Suprapubic skin (tissue), 4 donors: ENCODE measurements at regions not wholly inside any gene's neighbourhood (a gene's known extent, or its start where the extent isn't known, plus 50 kb on each side); places are given as distances from the start of the nearest gene placed in this dataset.
"Not testable (repeated sequence)": the region's sequence is repeated elsewhere in the genome, so short reads cannot be mapped to it uniquely, and the experiment has no call there.

ENCODE experiments used
- DNase-seq, 2 donors: peaks; one replicate each; pipeline ENCODE4 v3.0.0-alpha.2; 2019; ENCODE audit warnings: low spot score in 2 of 2
- H3K27ac ChIP-seq: fragments of 200-600 bp; sonication (generic); one replicate; pipeline ENCODE4 v1.5.1; 2019
- H3K27me3 ChIP-seq: fragments of 200-600 bp; sonication (generic); one replicate; pipeline ENCODE4 v1.5.1; 2019
- H3K36me3 ChIP-seq: fragments of 200-600 bp; sonication (generic); one replicate; pipeline ENCODE4 v1.5.1; 2019
- H3K4me1 ChIP-seq: fragments of 200-600 bp; sonication (generic); one replicate; pipeline ENCODE4 v1.5.1; 2019
- H3K4me3 ChIP-seq: fragments of 200-600 bp; sonication (generic); one replicate; pipeline ENCODE4 v1.5.1; 2019; ENCODE audit warnings: mild to moderate bottlenecking
- H3K9me3 ChIP-seq: fragments of 200-600 bp; sonication (generic); one replicate; pipeline ENCODE4 v1.5.1; 2019
- EP300 ChIP-seq: sonication (generic); formaldehyde crosslinking; IDR thresholded peaks from one replicate; pipeline ENCODE4 v1.6.1; 2017; ENCODE audit warnings: antibody characterized with exemption
- POLR2A ChIP-seq, 2 donors: fragments of 450-650 bp; IDR thresholded peaks; one replicate each; pipeline ENCODE4 v1.6.1; 2017; ENCODE audit warnings: antibody characterized with exemption in 2 of 2, mild to moderate bottlenecking in 2 of 2, moderate library complexity in 2 of 2
- POLR2AphosphoS5 ChIP-seq, 3 donors: sonication (generic); formaldehyde crosslinking; IDR thresholded peaks; one replicate each; pipeline ENCODE4 v1.6.1; 2017; ENCODE audit warnings: antibody characterized with exemption in 3 of 3
- WGBS: methylation state at CpG from one replicate; pipeline ENCODE4 v1.1.5; 2018; 5-methylcytosine and 5-hydroxymethylcytosine counted together
- TF ChIP-seq, protein P1 (sequence below), 2 donors: fragments of 200-600 bp in 1 of 2; fragments of 450-650 bp in 1 of 2; sonication (generic) in 1 of 2; IDR thresholded peaks; one replicate each; pipeline ENCODE4 v1.5.1; 2016 to 2019; ENCODE audit warnings: antibody characterized with exemption in 2 of 2, mild to moderate bottlenecking in 1 of 2, moderate library complexity in 1 of 2

DNA sequence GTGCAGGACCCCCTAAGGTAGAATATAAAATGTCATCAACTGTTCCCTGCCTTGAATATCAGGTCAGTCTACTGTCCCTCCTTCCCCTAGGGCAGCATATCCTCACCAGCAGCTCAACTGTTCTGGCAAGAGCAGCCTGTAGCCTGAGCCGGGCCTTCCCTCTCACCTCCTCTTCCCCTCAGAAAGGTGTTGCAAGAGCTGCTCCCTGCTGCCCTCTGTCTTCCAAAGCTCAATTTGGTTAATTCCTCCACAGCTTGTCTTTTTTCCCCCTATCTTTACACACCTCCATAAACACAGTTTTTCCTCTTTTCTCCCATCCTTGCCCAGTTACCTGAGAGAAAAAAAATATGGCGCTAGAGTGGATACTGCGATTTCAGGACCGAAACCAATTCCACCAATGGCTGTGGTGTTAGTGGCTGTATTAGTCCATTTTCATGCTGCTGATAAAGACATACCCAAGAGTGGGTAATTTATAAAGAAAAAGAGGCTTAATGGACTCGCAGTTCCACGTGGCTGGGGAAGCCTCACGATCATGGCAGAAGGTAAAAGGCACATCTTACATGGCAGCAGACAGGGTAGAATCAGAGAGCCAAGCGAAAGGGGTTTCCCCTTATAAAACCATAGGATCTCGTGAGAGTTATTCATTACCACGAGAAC lies 184.7 kb downstream of the MREG start:
- no peak for TF ChIP-seq EP300
- TF ChIP-seq, protein P1, sequence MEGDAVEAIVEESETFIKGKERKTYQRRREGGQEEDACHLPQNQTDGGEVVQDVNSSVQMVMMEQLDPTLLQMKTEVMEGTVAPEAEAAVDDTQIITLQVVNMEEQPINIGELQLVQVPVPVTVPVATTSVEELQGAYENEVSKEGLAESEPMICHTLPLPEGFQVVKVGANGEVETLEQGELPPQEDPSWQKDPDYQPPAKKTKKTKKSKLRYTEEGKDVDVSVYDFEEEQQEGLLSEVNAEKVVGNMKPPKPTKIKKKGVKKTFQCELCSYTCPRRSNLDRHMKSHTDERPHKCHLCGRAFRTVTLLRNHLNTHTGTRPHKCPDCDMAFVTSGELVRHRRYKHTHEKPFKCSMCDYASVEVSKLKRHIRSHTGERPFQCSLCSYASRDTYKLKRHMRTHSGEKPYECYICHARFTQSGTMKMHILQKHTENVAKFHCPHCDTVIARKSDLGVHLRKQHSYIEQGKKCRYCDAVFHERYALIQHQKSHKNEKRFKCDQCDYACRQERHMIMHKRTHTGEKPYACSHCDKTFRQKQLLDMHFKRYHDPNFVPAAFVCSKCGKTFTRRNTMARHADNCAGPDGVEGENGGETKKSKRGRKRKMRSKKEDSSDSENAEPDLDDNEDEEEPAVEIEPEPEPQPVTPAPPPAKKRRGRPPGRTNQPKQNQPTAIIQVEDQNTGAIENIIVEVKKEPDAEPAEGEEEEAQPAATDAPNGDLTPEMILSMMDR (IDR thresholded peaks at IDR 0.05), result peak in 1 of 2 donors; percentile 54
- peaks cover 8% of the 10 kb centered on the region for H3K4me1 ChIP-seq
- H3K4me3 ChIP-seq, result no peak overlapping the region
- H3K36me3 ChIP-seq, result no peaks in the 10 kb centered on the region
- no peaks in the 10 kb centered on the region for H3K9me3 ChIP-seq
- no peaks in the 10 kb centered on the region for H3K27me3 ChIP-seq
- no peak overlapping the region for H3K27ac ChIP-seq
- WGBS, result 83% methylated on average over 10 of the region's 10 CpGs
- DNase-seq, result no peak

DNA sequence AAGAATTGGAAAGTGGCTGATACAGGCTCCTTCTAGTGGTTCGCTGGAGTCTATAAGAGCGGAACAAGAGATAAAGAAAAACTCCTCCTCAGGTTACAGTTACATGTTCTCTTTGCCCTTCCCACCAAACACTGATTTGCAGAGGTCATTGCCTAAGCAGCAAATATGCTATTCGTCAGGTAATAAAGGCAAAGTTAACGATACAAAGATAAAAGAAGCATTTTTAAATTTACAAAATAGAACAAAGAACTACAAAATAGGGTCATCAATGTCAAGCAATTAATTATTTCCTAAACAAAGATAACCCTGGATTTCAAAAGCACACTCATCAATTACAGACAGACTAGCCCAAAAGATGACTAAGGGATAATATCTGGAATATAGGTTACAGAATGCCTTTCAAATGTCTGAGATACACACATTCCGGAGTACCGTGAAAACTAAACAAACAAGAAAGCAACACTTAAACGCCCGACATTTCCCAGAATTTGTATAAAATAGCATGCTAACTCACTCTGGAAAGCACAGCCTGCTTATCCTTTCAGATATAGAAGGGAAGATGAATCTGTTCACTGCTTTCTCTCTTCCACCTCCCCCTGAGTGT lies 186.4 kb downstream of the MREG start:
- WGBS, result 57% methylated on average over 8 of the region's 8 CpGs
- TF ChIP-seq POLR2A (IDR thresholded peaks at IDR 0.05) (no peak), POLR2AphosphoS5 (IDR thresholded peaks at IDR 0.05) (no peak), EP300 (no peak)
- TF ChIP-seq, protein P1 (IDR thresholded peaks at IDR 0.05), result no peak
- Histone ChIP-seq H3K27me3 (no peaks in the 10 kb centered on the region), H3K4me3 (no peak overlapping the region), H3K36me3 (no peaks in the 10 kb centered on the region), H3K4me1 (peaks cover 4% of the 10 kb centered on the region), H3K9me3 (no peaks in the 10 kb centered on the region), H3K27ac (no peak overlapping the region)
- DNase-seq, result no peak

DNA sequence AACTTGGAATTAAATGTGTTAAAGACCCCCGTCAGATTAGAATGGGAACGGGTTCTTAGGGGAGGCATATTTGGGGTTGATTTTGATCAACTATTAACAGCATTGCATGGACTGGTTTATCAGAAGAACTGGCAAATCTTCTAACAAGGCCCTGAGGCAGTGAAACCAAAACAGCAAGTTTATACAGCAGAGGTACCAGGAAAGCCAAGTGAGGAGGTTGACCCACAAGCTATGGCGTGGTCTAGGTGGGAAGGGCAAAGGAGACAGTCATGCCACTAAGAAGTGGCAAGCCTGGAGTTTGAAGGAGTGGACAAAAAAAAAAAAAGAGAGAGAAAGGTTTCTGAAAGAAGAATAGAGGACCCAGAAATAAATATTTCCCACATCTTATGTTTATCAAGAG lies 187.0 kb downstream of the MREG start:
- Histone ChIP-seq H3K4me1 (peaks cover 4% of the 10 kb centered on the region), H3K27ac (no peak overlapping the region), H3K36me3 (no peaks in the 10 kb centered on the region), H3K4me3 (no peak overlapping the region), H3K27me3 (no peaks in the 10 kb centered on the region), H3K9me3 (no peaks in the 10 kb centered on the region)
- DNase-seq, result no peak
- 48% methylated on average over 3 of the region's 3 CpGs for WGBS
- TF ChIP-seq POLR2AphosphoS5 (IDR thresholded peaks at IDR 0.05) (no peak), POLR2A (IDR thresholded peaks at IDR 0.05) (no peak)
- TF ChIP-seq, protein P1 (IDR thresholded peaks at IDR 0.05), result no peak

DNA sequence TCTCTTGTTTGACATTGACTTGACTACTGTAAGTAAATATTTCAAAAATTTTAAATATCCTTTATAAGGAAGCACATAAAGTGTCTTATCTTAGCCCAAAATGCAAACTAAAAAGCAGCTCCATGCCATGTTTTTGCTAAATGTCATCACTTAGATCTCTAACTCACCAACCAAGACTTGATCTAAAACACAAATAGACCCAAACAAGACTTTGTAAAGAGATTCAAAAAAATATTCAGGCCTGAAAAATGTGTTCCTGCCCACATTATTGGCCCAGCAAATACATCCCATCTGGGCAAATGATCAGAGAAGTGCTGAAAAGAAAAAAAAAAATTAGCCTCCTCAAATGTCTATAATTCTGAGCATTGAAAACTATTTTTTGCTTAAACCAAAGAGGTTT lies 187.6 kb downstream of the MREG start:
- no peaks in the 10 kb centered on the region for H3K27me3 ChIP-seq
- H3K4me3 ChIP-seq, result no peak overlapping the region
- H3K9me3 ChIP-seq, result no peaks in the 10 kb centered on the region
- TF ChIP-seq, protein P1 (IDR thresholded peaks at IDR 0.05), result no peak
- TF ChIP-seq EP300 (no peak), POLR2AphosphoS5 (IDR thresholded peaks at IDR 0.05) (no peak)
- H3K4me1 ChIP-seq, result peaks cover 4% of the 10 kb centered on the region
- no peak overlapping the region for H3K27ac ChIP-seq
- no peak for DNase-seq
- no peaks in the 10 kb centered on the region for H3K36me3 ChIP-seq

DNA sequence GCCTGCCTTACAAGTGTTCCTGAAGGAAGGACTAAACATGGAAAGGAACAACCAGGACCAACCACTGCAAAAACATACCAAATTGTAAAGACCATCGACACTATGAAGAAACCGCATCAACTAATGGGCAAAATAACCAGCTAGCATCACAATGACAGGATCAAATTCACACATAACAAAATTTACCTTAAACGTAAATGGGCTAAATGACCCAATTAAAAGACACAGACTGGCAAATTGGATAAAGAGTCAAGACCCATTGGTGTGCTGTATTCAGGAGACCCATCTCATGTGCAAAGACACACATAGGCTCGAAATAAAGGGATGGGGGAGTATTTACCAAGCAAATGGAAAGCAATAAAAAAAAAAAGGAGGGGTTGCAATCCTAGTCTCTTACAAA lies 192.1 kb downstream of the MREG start:
- WGBS, result 91% methylated on average over 4 of the region's 4 CpGs
- H3K27me3 ChIP-seq, H3K36me3 ChIP-seq, H3K4me3 ChIP-seq, H3K9me3 ChIP-seq, H3K27ac ChIP-seq, H3K4me1 ChIP-seq, DNase-seq: not testable (repeated sequence)

DNA sequence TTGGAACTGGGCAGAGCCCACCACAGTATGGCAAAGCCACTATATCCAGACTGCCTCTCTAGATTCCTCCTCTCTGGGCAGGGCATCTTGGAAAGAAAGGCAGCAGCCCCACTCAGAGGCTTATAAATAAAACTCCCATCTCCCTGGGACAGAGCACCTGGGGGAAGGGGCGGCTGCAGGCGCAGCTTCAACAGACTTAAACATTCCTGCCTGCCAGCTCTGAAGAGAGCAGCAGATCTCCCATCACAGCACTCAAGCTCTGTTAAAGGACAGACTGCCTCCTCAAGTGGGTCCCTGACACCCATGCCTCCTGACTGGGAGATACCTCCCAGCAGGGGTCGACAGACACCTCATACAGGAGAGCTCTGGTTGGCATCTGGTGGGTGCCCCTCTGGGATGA lies 193.6 kb downstream of the MREG start:
- not testable (repeated sequence) for DNase-seq, H3K4me1 ChIP-seq, H3K4me3 ChIP-seq, H3K27ac ChIP-seq, H3K9me3 ChIP-seq, H3K27me3 ChIP-seq, H3K36me3 ChIP-seq
- 67% methylated on average over 1 of the region's 3 CpGs for WGBS
